Ishikawa (cell line): ENCODE measurements at regions not wholly inside any gene's neighbourhood (a gene's known extent, or its start where the extent isn't known, plus 50 kb on each side); places are given as distances from the start of the nearest gene placed in this dataset.

Source experiments
- CEBPB ChIP-seq: IDR thresholded peaks from 2 replicates; pipeline ENCODE4 v1.6.1; 2012
- CREB1 ChIP-seq: IDR thresholded peaks from 2 replicates; pipeline ENCODE4 v1.6.1; 2012; ENCODE audit warnings: low read depth
- EGR1 ChIP-seq: IDR thresholded peaks from 2 replicates; pipeline ENCODE4 v1.6.1; 2012
- EP300 ChIP-seq: IDR thresholded peaks from 2 replicates; pipeline ENCODE4 v1.6.1; 2012; ENCODE audit warnings: borderline replicate concordance
- FOXM1 ChIP-seq: IDR thresholded peaks from 2 replicates; pipeline ENCODE4 v1.6.1; 2012; ENCODE audit warnings: low read depth, borderline replicate concordance
- MAX ChIP-seq: IDR thresholded peaks from 2 replicates; pipeline ENCODE4 v1.6.1; 2012
- NFIC ChIP-seq: IDR thresholded peaks from 2 replicates; pipeline ENCODE4 v1.6.1; 2012
- RAD21 ChIP-seq: IDR thresholded peaks from 2 replicates; pipeline ENCODE4 v1.6.1; 2012; ENCODE audit warnings: low read depth
- REST ChIP-seq: IDR thresholded peaks from 2 replicates; pipeline ENCODE4 v1.6.1; 2012; ENCODE audit warnings: low read depth, mild to moderate bottlenecking
- TAF1 ChIP-seq: IDR thresholded peaks from 2 replicates; pipeline ENCODE4 v1.6.1; 2012; ENCODE audit warnings: low read depth, mild to moderate bottlenecking
- TCF12 ChIP-seq: IDR thresholded peaks from 2 replicates; pipeline ENCODE4 v1.6.1; 2012; ENCODE audit warnings: low read depth
- TEAD4 ChIP-seq: IDR thresholded peaks from 2 replicates; pipeline ENCODE4 v1.6.1; 2012
- USF1 ChIP-seq: IDR thresholded peaks from 2 replicates; pipeline ENCODE4 v1.6.1; 2012
- YY1 ChIP-seq: IDR thresholded peaks from 2 replicates; pipeline ENCODE4 v1.6.1; 2012; ENCODE audit warnings: low read depth
- ZBTB7A ChIP-seq: IDR thresholded peaks from 2 replicates; pipeline ENCODE4 v1.6.1; 2012; ENCODE audit warnings: low read depth

GRCh38 chr11:131094827-131095226 lies 178.5 kb upstream of the SNX19 start:
- TF ChIP-seq YY1 (no peak), CREB1 (no peak), TAF1 (no peak), MAX (no peak), TCF12 (no peak), NFIC (no peak), EGR1 (no peak), TEAD4 (no peak), USF1 (no peak), REST (no peak), CEBPB (no peak), EP300 (no peak), ZBTB7A (no peak), RAD21 (no peak), FOXM1 (no peak)

GRCh38 chr11:131095511-131096185 lies 179.4 kb upstream of the SNX19 start:
- TF ChIP-seq CREB1 (no peak), RAD21 (no peak), TAF1 (no peak), FOXM1 (no peak), TCF12 (no peak), YY1 (no peak), REST (no peak), CEBPB (no peak), EGR1 (no peak), NFIC (no peak), EP300 (no peak), ZBTB7A (no peak), USF1 (no peak), TEAD4 (no peak), MAX (no peak)

GRCh38 chr11:131099013-131099412 lies 182.7 kb upstream of the SNX19 start:
- TF ChIP-seq MAX (no peak), TAF1 (no peak), REST (no peak), ZBTB7A (no peak), EP300 (no peak), FOXM1 (no peak), CEBPB (no peak), TCF12 (no peak), YY1 (no peak), TEAD4 (no peak), RAD21 (no peak), EGR1 (no peak), NFIC (no peak), USF1 (no peak), CREB1 (no peak)
